NB4 (cell line): ENCODE measurements at regions not wholly inside any gene's neighbourhood (a gene's known extent, or its start where the extent isn't known, plus 50 kb on each side); places are given as distances from the start of the nearest gene placed in this dataset.

Experiments used
- MAX ChIP-seq: IDR thresholded peaks from 2 replicates; pipeline ENCODE4 v1.6.1; 2011; ENCODE audit warnings: low read depth, low read length
- MYC ChIP-seq: IDR thresholded peaks from 2 replicates; pipeline ENCODE4 v1.6.1; 2011; ENCODE audit warnings: low read depth, low read length
- POLR2A ChIP-seq: IDR thresholded peaks from 2 replicates; pipeline ENCODE4 v1.6.1; 2011; ENCODE audit warnings: mild to moderate bottlenecking; ENCODE audit not compliant: insufficient read length; ENCODE audit errors: extremely low read depth

DNA sequence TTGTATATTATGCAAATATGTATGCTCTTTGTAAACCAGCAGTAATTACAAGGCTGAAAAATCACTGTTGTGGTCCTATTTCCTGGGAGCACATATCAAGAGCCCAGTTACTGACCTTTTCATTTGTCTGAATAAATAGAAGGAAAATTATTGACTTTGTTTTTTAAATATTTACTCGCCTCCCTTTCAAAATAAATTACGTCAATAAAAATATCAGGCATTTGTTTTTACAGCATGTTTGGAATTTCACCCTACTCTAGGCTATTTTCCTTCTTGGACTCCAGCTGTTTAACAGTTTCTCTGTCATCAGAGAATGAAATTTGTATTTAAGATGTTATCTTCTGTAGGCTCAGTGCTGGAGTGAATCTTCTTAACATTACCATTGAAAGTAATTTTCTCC is 59.9 kb upstream of the LRATD1 start:
- TF ChIP-seq MYC = no peak
- TF ChIP-seq MAX = no peak
- TF ChIP-seq POLR2A = no peak
